GM12892 (cell line): ENCODE measurements at regions not wholly inside any gene's neighbourhood (a gene's known extent, or its start where the extent isn't known, plus 50 kb on each side); places are given as distances from the start of the nearest gene placed in this dataset.
"Not testable (repeated sequence)": the region's sequence is repeated elsewhere in the genome, so short reads cannot be mapped to it uniquely, and the experiment has no call there.

Experiments
- POLR2A ChIP-seq: IDR thresholded peaks from 2 replicates; pipeline ENCODE4 v1.6.1; 2011; ENCODE audit warnings: low read depth, low read length, control low read depth
- POLR2AphosphoS5 ChIP-seq: IDR thresholded peaks from 2 replicates; pipeline ENCODE4 v1.6.1; 2011; ENCODE audit warnings: low read depth, low read length, control low read depth
- TAF1 ChIP-seq: IDR thresholded peaks from 2 replicates; pipeline ENCODE4 v1.6.1; 2011; ENCODE audit warnings: low read depth, mild to moderate bottlenecking, control low read depth, low read length, borderline replicate concordance

- not testable (repeated sequence) for TF ChIP-seq POLR2A, TAF1, POLR2AphosphoS5
These were observed 91.9 kb upstream of the CTSV start for GRCh38 chr9:97130864-97131263.
